Globus pallidus (tissue), 1 donor: ENCODE measurements at regions not wholly inside any gene's neighbourhood (a gene's known extent, or its start where the extent isn't known, plus 50 kb on each side); places are given as distances from the start of the nearest gene placed in this dataset.

Experiments
- DNase-seq: peaks from one replicate; pipeline ENCODE4 v3.0.0-alpha.2; 2015; ENCODE audit warnings: low spot score

GRCh38 chr3:106175276-106175675, 306.5 kb upstream of the CBLB start:
- DNase-seq = no peak

DNA sequence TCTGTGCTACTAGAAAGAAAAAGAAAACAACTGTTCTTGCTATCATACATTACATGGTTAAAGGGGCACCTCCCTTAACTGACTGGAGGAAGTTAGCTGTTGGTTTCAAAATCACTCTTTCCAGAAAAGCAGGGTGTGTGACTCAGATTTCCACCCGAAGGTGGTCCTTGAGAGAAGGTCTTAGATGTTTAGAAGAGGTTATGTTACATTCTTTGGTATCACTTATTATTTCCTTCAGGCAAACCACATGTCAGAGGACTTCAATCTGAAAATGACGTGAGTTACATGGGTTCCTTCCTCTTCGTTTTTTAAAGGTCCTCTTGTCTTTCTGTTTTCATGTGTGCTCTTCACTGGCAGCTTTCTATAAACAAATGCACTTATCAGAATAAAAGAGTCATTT, 307.9 kb upstream of the CBLB start:
- no peak for DNase-seq

DNA sequence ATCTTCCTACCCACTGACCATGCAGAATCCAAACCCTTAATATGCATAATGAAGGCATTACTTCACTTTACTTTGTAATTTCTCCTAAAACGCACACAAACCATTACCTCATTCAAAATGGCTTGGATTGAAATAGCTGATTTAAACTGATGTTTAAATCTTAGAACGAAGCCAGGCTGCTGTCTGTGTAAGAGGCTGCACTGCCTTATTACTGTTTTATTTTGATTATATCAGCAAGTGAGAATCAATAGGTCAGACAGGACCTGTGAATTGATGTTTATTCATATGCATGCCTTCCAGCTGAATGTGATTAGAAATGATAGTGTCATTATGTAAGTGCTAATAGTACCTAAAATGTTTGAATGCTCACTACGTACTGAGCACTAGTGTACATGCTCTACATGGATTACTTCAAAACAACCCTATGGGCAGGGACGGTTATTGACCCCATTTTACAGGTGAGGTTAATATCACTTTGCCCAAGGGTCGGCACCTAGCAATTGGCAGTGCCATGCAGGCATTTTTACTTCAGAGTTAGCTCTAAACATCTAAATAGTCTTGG, 314.2 kb upstream of the CBLB start:
- no peak for DNase-seq

GRCh38 chr3:106183762-106184391, 315.1 kb upstream of the CBLB start:
- no peak for DNase-seq

- no peak for DNase-seq
Observed at GRCh38 chr3:106184540-106185457, 316.0 kb upstream of the CBLB start.

DNA sequence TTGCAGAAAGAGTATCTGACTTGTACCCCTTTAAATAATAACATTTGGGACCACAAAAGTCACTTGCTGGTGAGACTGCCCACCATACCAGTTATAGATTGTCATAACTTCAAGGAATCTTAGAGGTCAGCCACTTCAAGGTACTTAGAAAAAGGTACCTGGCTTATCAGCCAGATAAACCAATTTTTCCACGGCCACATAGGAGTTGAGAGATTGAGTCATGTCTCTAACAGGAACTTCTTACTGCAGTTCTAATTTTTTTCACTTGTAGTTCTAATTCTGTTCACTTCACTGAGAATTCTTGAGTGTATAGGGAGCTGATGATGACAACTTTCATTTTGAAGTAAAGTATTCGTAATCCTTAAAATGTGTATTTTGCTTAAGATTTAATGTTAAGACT, 317.1 kb upstream of the CBLB start:
- no peak for DNase-seq

- DNase-seq = no peak
Observed at GRCh38 chr3:106190296-106190695, 321.5 kb upstream of the CBLB start.

- no peak for DNase-seq
Observed at GRCh38 chr3:106191211-106191610, 322.4 kb upstream of the CBLB start.

DNA sequence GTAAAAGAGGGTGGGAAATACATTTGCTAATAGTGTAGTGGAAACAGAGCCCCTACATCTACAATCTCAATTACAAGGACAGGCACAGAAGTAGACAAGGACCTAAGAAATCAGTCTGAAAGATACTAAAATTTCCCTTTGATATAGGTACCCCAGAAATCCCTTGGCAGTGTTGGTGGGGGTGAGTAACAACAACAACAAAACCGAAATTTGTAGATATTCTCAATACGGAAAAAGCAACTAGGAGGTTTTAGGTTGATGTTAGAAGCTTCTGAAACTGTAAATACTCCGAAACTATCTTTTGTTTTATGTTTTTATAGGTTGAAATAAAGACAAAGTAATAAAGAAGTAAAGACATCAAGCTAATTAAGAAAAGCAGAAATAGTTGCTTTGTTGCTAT, 323.1 kb upstream of the CBLB start:
- DNase-seq = no peak

- no peak for DNase-seq
Observed at GRCh38 chr3:106193876-106194275, 325.1 kb upstream of the CBLB start.

DNA sequence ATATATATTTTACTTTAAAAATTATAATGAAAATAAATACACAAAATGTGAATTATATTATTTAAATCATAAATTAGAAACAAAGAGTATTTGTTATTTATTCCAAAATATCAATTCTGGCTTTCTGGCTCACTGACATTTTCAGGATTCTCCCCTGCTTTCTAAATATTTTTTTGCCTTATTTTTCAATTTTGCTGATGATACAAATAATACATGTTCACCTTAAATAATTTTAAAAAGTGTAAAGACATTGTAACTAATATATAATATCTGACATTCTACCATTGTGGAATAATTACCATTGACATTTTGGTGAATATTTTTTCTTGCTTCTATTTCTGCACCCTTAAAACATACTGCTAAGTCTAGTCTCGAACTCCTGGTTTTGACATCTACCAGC, 325.9 kb upstream of the CBLB start:
- no peak for DNase-seq

DNA sequence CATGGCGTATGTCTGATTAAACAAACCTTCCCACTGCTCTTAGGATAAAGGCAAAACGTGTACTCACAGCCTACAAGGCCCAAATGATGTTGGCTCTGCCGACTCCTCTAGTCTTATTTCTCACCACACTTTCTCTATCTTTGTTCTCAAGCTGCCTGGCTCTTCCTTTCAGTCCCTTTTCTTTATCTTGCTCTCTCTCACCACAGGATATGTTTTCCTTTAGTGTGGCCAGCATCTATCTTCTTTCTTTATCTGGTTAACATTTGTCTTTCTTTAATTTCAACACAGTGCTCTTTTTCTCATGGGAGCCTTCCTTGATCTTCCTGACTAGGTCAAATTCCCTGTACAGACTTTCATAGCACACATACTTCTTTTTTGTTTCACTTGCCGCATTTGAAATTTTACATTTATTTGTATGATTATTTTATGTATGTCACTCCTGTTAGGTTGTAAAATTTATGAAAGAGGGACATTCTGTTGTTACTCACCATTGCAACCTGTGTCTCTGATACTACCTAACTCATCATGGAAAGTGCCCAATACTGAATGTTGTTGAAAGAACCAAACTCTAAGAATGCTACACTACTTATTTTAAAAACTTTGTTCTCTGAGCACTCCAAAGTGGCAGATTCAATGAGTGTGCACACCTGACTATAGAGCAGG, 328.9 kb upstream of the CBLB start:
- no peak for DNase-seq

- no peak for DNase-seq
Observed at GRCh38 chr3:106204160-106204868, 335.5 kb upstream of the CBLB start.

- peak; percentile 19 for DNase-seq
Observed at GRCh38 chr3:106206146-106206545, 337.3 kb upstream of the CBLB start.

GRCh38 chr3:106206613-106207012, 337.8 kb upstream of the CBLB start:
- no peak for DNase-seq

DNA sequence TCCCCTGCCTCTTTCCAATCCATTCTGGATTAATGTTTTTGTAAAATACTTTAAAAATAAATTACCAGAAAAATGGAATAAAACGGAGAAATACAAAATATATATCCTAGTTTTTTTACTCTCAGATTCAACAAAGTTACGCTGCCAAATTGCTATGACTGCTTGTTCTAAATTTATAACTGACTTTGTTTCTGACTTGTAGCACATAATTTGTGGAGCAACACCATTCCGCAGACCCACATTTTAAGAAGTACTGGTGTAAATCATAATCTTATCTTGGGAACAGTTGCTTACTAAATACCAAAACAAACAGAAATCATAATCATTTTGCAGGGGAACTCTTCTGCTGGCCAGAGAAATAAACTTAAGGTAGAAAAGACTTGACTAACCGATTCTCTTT, 339.4 kb upstream of the CBLB start:
- DNase-seq = no peak

GRCh38 chr3:106208967-106209366, 340.2 kb upstream of the CBLB start:
- no peak for DNase-seq

GRCh38 chr3:106209482-106209881, 340.7 kb upstream of the CBLB start:
- DNase-seq = no peak

GRCh38 chr3:106210923-106211322, 342.1 kb upstream of the CBLB start:
- no peak for DNase-seq

GRCh38 chr3:106212665-106213222, 343.9 kb upstream of the CBLB start:
- no peak for DNase-seq

GRCh38 chr3:106213954-106214353, 345.1 kb upstream of the CBLB start:
- no peak for DNase-seq

DNA sequence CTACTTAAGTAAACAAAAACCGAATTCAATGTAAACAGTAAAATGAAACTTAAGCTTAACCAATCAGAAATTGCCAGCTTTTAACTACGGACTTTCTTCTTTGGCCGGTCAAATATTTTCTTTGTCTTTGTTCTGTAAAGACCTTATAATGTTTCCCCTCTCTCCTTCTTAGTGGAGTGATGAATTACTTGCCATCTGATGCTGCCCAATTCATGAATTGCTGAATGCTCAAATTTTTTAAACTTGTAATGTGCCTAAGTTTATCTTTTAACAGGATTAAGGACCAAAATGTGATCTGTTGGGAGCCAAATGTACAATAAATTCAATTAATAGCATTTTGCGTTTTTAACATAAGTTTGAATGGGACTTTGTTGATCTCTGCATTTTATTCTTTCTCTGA, 345.8 kb upstream of the CBLB start:
- no peak for DNase-seq
